Dermis microvascular lymphatic vessel endothelial cell (primary cell): ENCODE measurements at regions not wholly inside any gene's neighbourhood (a gene's known extent, or its start where the extent isn't known, plus 50 kb on each side); places are given as distances from the start of the nearest gene placed in this dataset.

Experiments used
- DNase-seq, 2 donors: peaks; one replicate each; pipeline versions ENCODE4 v3.0.0 to v3.0.0-alpha.2; 2010; ENCODE audit warnings: low read depth in 2 of 2

DNA sequence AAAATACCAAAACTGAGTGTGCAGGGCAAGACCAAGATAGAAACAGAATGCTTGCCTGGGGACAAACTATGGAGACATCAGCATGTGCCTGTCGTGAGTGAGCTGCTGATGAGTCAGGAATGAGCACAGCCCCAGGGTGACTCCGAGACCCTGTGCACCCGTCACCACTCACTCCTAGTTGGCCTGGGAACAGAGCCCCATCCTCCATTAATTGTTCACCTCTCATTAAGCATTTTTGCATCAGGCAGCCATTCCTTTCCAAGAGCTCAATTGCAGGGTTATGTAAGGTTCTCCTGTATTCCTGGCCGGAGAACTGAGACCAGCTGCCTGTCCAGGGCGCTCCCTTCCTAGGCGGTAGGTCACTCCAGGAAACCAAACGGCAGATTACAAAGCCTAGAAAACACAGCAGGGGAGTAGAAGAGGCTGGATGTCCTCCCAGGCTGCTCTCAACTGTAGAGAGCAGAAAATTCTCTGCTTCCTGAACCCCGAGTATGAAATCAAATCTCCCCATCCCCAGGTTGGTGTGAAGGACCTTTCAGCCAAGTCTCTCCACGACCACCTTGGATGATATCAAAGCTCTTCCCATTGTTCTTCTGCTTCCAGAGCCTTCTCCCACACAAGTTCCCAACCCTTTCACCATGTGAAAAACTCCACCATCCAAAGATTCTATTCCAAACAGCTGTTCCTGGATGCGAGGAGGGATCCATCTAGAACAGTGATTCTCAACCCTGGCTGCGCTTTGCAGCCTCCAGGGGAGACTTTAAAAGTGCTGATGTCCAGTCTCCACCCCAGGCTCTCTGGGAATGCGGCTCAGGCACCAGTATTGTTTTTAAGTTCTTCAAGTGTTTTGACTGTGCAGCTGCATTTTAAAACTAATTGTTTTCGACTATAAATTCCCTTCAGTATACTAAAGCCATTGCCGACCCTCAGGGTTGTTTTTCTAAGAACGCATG lies 532.6 kb upstream of the JARID2 start:
- DNase-seq: no peak

GRCh38 chr6:14713966-14714631 lies 531.8 kb upstream of the JARID2 start:
- DNase-seq: no peak

DNA sequence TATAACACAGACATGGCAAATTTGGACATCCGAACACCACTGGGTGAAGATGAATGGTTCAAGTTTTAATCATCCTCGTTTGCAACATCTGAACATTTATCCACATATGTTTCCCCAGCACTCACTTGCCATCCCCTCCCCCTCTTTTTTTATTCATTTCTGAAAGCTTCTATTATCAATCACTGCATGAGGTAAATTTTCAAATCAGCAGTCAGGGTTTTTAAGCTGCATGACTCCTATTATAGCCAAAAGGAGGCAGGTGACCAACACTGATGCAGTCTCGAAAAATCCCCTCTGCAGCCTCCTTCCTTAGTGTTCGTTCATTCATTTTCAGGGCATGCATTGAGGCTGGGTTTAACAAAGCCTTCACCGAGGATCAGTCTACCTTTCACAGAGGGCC lies 530.8 kb upstream of the JARID2 start:
- no peak for DNase-seq

DNA sequence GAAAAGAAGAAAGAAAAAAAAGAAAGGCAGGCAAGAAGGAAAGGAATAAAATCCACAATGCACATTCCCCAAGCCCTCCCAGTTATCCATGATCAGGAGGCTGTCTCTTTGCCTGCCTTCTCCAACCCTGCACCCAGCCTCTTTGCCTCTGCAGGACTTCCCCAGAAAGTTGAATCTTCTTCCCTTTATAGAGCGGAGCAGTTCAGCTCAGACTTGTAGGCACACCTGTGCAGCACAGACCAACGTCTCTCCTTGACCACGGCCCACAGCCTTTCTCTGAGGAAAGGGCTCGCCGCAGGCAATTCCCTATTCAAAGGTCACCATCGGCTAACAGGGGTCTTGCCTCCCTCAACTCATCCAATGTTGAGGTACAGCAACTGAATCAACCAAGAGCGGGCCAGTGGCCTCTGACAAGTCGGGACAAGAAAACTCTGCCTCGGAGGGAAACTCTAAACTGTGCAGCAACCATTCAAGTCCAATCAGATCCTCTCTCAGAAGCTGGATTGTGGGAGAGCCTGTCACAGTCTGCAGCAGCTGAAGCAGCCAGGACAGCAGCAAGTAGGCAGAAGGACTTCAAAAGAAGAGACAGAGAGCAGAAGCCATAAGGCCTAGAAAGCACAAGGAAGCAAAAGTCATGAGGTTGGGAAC lies 529.2 kb upstream of the JARID2 start:
- DNase-seq: no peak

- DNase-seq: no peak
Observed at GRCh38 chr6:14717307-14717706, 528.6 kb upstream of the JARID2 start.

GRCh38 chr6:14718861-14719260 lies 527.0 kb upstream of the JARID2 start:
- no peak for DNase-seq

GRCh38 chr6:14719270-14719669 lies 526.6 kb upstream of the JARID2 start:
- DNase-seq: no peak

- DNase-seq: no peak
Observed at GRCh38 chr6:14720411-14721102, 525.3 kb upstream of the JARID2 start.

GRCh38 chr6:14721103-14721758 lies 524.6 kb upstream of the JARID2 start:
- peak; percentile 58 to 64 for DNase-seq

DNA sequence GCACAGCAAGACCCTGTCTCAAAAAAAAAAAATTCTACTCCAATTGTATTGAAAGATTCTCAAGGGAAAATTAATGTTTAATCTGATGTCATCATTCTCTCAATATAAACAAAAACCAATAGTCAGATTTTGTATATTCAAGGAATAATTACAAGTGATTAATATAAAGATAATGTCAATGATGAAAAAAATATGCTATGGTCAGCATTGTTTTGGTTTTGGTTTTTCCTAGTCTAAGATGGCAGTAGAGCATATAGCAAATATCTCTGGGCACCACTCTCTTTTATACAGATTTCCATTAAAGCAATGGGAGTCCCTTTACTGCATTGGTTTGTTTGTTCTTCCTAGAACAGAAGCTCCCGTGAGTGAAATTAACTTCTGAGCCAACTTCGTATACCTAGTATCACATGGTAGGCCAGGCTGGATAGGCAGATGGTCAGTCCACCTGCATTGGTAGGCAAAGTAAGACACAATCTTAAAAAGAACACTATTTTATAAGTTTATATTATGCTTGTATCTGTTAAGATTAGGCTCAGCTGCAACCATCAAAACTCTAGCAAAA lies 523.8 kb upstream of the JARID2 start:
- DNase-seq: no peak

DNA sequence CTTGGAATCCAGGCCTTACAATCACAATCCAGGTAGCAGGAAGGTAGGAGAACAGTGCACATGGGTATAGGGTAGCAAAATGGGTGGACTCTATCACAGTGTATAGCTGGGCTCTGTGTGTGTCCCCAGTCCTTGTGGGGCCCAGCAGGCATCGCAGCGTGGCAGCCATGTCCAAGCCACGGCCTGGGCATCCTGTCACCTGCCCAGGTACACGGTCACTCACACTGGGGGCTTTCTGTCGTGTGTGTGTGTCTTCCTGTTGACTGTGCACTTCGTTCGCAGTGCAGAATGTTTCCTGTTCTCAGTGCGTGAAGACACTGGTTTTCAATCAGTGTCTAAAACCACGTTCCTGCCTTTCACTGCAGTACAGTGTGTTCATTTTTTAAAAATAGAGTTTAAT lies 523.2 kb upstream of the JARID2 start:
- DNase-seq: no peak

DNA sequence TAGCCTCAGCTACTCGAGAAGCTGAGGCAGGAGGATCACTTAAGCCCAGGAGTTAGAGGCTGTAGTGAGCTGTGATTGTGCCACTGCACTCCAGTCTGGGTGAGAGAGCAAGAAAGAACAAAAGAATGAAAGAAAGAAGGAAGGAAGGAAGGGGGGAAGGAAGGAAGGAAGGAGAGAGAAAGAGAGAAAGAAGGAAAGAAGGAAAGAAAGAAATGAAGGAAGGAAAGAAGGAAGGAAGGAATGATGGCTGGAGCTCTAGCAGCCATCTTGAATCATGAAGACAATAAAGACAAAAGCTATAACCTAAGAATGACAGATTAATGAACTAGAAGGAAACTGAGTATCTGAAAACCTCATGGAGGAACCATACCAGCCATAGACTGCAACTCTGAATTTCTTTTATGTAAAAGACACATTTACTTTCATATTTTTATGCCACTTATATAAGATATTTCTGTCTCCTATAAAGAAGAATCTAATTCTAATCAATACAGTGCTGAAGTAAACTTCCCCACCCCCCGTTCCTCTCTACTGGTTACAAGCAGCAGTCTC lies 522.3 kb upstream of the JARID2 start:
- no peak for DNase-seq

DNA sequence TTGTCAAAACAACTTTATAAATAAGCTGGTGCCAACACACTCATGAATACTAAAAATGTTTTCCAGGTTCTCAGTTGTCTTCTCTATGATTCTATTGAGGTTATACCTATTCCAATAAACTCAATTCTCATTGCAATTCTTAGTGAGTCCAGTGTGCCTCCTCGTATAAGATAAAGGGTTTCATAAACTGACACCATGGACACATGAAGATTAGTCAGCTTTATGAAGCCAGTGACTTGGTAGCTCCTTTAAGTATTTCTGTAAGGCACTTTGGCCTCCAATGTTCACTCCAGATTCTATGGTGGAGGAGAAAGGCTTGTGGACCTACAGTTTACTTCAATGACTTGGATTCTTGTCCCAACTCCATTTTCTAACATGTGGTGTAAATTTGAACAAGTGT lies 521.3 kb upstream of the JARID2 start:
- no peak for DNase-seq

DNA sequence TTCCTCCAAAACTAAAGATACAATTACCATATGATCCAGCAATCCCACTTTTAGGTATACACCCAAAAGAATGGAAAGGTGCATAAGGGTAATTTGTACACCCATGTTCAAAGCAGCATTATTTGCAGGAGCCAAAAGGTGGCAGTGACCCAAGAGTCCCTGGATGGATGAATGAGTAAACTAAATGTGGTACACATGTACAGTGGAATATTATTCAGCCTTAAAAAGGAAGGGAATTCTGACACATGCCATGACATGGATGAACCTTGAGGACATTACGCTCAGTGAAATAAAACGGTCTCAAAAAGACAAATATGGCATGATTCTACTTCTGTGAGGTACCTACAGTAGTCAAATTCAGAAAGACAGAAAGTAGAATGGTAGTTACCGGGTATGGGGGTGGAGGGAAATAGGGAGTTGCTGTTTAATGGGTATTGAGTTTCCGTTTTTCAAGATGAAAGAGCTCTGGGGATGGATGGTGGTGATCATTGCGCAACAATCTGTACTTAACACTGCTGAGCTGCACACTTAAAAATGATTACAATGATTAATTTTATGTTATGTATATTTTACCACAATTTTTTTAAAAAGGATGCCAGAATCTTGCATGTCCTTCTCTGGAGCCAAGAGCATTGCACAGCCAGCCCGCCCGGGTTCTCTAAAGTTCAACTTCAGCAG lies 518.9 kb upstream of the JARID2 start:
- no peak for DNase-seq

DNA sequence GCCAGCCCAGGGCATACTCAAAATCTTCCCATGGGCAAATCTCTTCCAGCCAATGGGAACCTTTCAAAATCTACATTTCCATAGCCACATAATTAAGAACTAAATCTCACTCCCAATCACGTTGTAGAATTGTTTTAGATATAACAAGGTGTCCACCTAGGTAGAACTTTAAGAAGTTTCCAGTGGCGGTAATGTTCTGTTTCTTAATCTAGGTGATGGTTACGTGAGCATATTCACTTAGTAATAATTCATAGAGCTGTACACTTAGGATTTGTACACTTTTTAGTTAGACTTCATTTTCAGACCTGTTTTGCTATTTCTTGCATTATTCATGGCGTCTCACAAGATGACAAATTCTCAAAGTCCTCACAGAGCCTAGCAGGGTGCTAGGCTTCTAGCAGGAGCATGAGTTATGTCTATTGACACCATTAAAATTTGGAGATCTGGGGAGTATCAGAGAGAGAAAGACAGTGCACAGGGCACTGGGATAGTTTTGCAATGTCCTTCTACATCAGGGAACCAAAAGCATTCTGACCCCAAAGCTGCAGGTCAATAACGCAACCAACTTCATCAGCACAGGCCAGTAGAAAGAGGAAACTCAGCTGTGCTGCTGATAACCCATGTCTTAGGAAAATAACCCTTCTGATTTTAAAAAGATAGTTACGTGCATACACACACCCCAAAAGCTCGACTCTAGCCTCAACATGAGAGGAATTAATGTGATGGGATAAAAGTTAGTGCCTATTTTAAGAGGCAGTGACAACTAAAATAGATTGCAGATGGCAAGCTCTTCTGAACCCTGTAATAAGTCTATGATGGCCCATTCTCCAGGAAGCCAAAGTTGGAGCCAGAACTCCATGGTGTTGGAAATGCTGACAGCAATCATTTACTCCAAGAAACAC lies 518.1 kb upstream of the JARID2 start:
- DNase-seq: no peak

DNA sequence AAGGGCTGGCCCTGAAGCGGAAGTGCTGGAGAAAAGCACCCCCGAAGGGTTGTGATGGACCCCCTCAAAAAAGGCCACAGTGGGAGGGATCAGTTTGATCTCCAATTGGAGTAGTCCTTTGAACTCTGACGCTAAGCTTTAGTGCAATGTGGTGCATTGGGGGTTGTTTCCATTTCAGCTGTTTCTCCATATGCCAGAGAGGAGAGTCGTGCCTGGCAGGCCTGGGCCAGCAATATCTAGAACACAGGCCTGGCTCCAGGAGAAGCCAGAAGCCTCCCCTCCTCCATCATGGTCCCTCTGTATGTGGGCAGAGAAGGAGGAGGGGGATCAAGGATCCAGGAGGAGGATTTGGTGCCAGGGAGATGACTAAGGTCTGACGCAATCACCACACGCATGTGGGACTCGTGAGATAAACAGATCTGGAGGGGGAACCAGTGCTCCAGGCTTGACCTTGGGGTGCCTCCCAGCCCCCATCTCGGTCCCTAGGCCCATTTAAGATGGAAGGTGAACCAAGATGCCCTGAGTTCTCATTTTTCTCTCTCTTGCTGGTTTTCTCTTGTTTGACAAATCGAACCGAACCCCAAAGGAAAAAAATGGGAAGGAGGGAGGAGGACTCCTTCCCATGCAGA lies 517.4 kb upstream of the JARID2 start:
- DNase-seq: no peak

DNA sequence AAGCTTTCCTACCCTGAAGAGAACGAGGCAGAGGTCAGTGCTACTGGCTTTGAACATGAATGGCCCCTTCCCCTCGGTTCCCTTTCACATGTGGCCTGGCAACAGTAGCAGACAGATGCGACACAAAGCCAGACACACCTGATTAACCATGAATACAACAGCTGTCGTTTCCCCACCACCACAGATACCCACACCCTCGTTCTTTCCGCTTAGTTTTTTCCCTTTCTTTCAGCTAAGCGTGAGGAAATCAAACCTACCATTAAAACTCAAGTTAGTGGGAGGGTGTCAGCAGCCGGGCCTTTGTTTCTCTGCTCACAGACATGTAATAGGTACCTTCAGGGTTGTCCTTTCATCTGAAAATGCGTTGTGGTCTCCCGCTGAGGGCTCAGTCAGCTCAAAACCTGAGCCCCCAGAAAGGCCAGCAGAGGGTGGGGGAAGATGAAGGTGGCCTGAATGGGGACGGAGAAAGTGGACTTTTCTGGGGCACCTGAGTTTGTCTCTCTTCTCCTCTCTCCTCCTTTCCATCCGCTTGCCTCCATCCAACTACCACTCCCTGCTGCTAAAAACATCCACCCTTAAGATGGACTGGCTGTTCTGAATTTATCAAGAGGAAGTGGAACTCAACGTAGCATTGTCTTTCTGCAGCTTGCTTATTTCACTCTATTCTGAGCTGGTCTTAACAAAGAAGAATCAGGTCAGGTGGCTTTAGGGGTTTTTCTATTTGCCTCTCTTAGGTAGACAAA lies 516.6 kb upstream of the JARID2 start:
- DNase-seq: no peak

- no peak for DNase-seq
Observed at GRCh38 chr6:14730654-14731053, 515.2 kb upstream of the JARID2 start.
